NCI-H2107 (cell line): ENCODE measurements at regions not wholly inside any gene's neighbourhood (a gene's known extent, or its start where the extent isn't known, plus 50 kb on each side); places are given as distances from the start of the nearest gene placed in this dataset.
A peak's percentile ranks its signal among the peaks of the same experiment; 100 is the strongest.
"Not testable (repeated sequence)": the region's sequence is repeated elsewhere in the genome, so short reads cannot be mapped to it uniquely, and the experiment has no call there.

Experiments used
- DNase-seq: peaks from one replicate; lab custom pipeline; 2025; lab: John Stamatoyannopoulos, UW

GRCh38 chr6:68575765-68576439 lies 59.2 kb upstream of the ADGRB3 start:
- peak; percentile 81 for DNase-seq

- DNase-seq, result no peak
Observed at GRCh38 chr6:68572975-68573374, 62.1 kb upstream of the ADGRB3 start.

- DNase-seq, result peak; percentile 42
Observed at GRCh38 chr6:68572525-68572924, 62.6 kb upstream of the ADGRB3 start.

- peak; percentile 14 for DNase-seq
Observed at GRCh38 chr6:68559716-68560115, 75.4 kb upstream of the ADGRB3 start.

- peak; percentile 23 for DNase-seq
Observed at GRCh38 chr6:68559070-68559469, 76.0 kb upstream of the ADGRB3 start.

GRCh38 chr6:68546620-68547019 lies 88.5 kb upstream of the ADGRB3 start:
- DNase-seq, result no peak

GRCh38 chr6:68544450-68544849 lies 90.6 kb upstream of the ADGRB3 start:
- DNase-seq, result no peak

- no peak for DNase-seq
Observed at GRCh38 chr6:68533339-68533795, 101.7 kb upstream of the ADGRB3 start.

GRCh38 chr6:68527691-68528090 lies 107.4 kb upstream of the ADGRB3 start:
- DNase-seq, result no peak

- DNase-seq, result no peak
Observed at GRCh38 chr6:68506911-68507310, 128.2 kb upstream of the ADGRB3 start.

GRCh38 chr6:68502946-68503345 lies 132.1 kb upstream of the ADGRB3 start:
- no peak for DNase-seq

- no peak for DNase-seq
Observed at GRCh38 chr6:68497927-68498326, 137.2 kb upstream of the ADGRB3 start.

- not testable (repeated sequence) for DNase-seq
Observed at GRCh38 chr6:68494880-68495279, 140.2 kb upstream of the ADGRB3 start.

GRCh38 chr6:68476611-68477010 lies 158.5 kb upstream of the ADGRB3 start:
- no peak for DNase-seq

- no peak for DNase-seq
Observed at GRCh38 chr6:68473433-68474210, 161.5 kb upstream of the ADGRB3 start.

GRCh38 chr6:68468244-68468884 lies 166.7 kb upstream of the ADGRB3 start:
- no peak for DNase-seq

GRCh38 chr6:68458447-68458846 lies 176.6 kb upstream of the ADGRB3 start:
- DNase-seq, result no peak

GRCh38 chr6:68447112-68447511 lies 188.0 kb upstream of the ADGRB3 start:
- no peak for DNase-seq

- DNase-seq, result no peak
Observed at GRCh38 chr6:68445926-68446325, 189.2 kb upstream of the ADGRB3 start.

- no peak for DNase-seq
Observed at GRCh38 chr6:68443704-68444103, 191.4 kb upstream of the ADGRB3 start.

- no peak for DNase-seq
Observed at GRCh38 chr6:68427630-68428029, 207.5 kb upstream of the ADGRB3 start.

- no peak for DNase-seq
Observed at GRCh38 chr6:68410021-68410420, 225.1 kb upstream of the ADGRB3 start.

- DNase-seq, result no peak
Observed at GRCh38 chr6:68400396-68400795, 234.7 kb upstream of the ADGRB3 start.
